ENCODE measurements at regions not wholly inside any gene's neighbourhood (a gene's known extent, or its start where the extent isn't known, plus 50 kb on each side); places are given as distances from the start of the nearest gene placed in this dataset.
"Not testable (repeated sequence)": the region's sequence is repeated elsewhere in the genome, so short reads cannot be mapped to it uniquely, and the experiment has no call there.

GRCh38 chr4:72641611-72642010 lies 72.6 kb upstream of the ADAMTS3 start:
- H3K4me3 ChIP-seq (ENCODE audit: control insufficient read depth, low read depth, low read length), result no peak overlapping the region
- no peak for TF ChIP-seq CTCF (IDR thresholded peaks at IDR 0.05; ENCODE audit: control insufficient read depth, insufficient read depth, low read depth, low read length, missing control alignments)
- DNase-seq (ENCODE audit: low read depth), result no peak

GRCh38 chr4:72636866-72637265 lies 67.8 kb upstream of the ADAMTS3 start:
- H3K4me3 ChIP-seq (ENCODE audit: control insufficient read depth, low read depth, low read length); DNase-seq (ENCODE audit: low read depth): not testable (repeated sequence)

GRCh38 chr4:72635931-72636330 lies 66.9 kb upstream of the ADAMTS3 start:
- DNase-seq (ENCODE audit: low read depth); H3K4me3 ChIP-seq (ENCODE audit: control insufficient read depth, low read depth, low read length): not testable (repeated sequence)

GRCh38 chr4:72632253-72632652 lies 63.2 kb upstream of the ADAMTS3 start:
- not testable (repeated sequence) for H3K4me3 ChIP-seq (ENCODE audit: control insufficient read depth, low read depth, low read length); DNase-seq (ENCODE audit: low read depth)

GRCh38 chr4:72631296-72631695 lies 62.3 kb upstream of the ADAMTS3 start:
- no peak overlapping the region for H3K4me3 ChIP-seq (ENCODE audit: control insufficient read depth, low read depth, low read length)
- DNase-seq (ENCODE audit: low read depth), result peak; percentile 53
- no peak for TF ChIP-seq CTCF (IDR thresholded peaks at IDR 0.05; ENCODE audit: control insufficient read depth, insufficient read depth, low read depth, low read length, missing control alignments)

GRCh38 chr4:72629540-72629939 lies 60.5 kb upstream of the ADAMTS3 start:
- H3K4me3 ChIP-seq (ENCODE audit: control insufficient read depth, low read depth, low read length), result no peak overlapping the region
- peak; percentile 1 for DNase-seq (ENCODE audit: low read depth)
- no peak for TF ChIP-seq CTCF (IDR thresholded peaks at IDR 0.05; ENCODE audit: control insufficient read depth, insufficient read depth, low read depth, low read length, missing control alignments)

GRCh38 chr4:72627723-72628122 lies 58.7 kb upstream of the ADAMTS3 start:
- TF ChIP-seq CTCF (IDR thresholded peaks at IDR 0.05; ENCODE audit: control insufficient read depth, insufficient read depth, low read depth, low read length, missing control alignments), result no peak
- no peak for DNase-seq (ENCODE audit: low read depth)
- no peak overlapping the region for H3K4me3 ChIP-seq (ENCODE audit: control insufficient read depth, low read depth, low read length)

Data from AG09309 (cell line).